Hematopoietic multipotent progenitor cell treated with erythropoietin and hydrocortisone succinate and interleukin-3 and kit ligand, for 4 days (in vitro differentiated cells): ENCODE measurements at regions not wholly inside any gene's neighbourhood (a gene's known extent, or its start where the extent isn't known, plus 50 kb on each side); places are given as distances from the start of the nearest gene placed in this dataset.
"Not testable (repeated sequence)": the region's sequence is repeated elsewhere in the genome, so short reads cannot be mapped to it uniquely, and the experiment has no call there.

Experiments used
- DNase-seq: peaks from one replicate; pipeline ENCODE4 v3.0.0-alpha.2; 2015

DNA sequence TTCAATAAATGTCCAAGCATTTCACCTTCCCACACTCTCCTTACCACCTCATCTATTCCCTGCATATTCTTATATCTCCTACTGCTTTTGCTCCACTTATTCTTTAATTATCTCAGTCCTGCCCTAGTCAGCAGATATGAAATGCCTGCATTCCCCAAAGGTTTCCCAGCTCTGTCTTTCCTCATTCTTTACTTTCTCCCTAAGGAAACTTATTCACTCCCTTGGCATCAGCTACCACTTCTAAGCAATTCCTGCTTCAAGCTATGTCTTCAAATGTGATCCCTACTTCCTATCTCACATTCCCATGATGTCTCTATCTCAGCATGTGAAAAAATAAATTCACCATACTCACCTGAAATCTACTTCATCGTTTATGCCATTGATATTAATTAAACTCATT is 111.8 kb downstream of the CAPZA3 start:
- DNase-seq, result no peak

- DNase-seq, result no peak
These were observed 112.8 kb downstream of the CAPZA3 start for GRCh38 chr12:18850752-18851151.

DNA sequence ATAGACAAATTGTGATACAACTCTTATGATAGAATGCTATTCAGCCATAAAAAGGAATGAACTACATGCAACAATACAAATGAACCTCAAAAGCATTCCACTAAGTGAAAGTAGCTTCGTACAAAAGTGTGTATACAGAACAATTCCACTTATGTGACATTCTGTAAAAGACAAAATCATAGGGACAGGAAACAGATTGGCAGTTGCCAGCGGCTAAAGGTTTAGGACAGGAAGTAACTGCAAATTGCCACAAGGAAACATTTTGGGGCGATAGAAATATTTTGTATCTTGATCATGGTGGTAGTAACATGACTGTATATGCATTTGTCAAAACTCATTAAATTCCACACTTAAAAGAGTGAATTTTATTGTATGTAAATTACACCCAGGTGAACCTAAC is 113.4 kb downstream of the CAPZA3 start:
- peak; percentile 59 for DNase-seq

- DNase-seq, result no peak
These were observed 115.8 kb downstream of the CAPZA3 start for GRCh38 chr12:18853570-18854366.

- DNase-seq, result no peak
These were observed 119.7 kb downstream of the CAPZA3 start for GRCh38 chr12:18857656-18858055.

DNA sequence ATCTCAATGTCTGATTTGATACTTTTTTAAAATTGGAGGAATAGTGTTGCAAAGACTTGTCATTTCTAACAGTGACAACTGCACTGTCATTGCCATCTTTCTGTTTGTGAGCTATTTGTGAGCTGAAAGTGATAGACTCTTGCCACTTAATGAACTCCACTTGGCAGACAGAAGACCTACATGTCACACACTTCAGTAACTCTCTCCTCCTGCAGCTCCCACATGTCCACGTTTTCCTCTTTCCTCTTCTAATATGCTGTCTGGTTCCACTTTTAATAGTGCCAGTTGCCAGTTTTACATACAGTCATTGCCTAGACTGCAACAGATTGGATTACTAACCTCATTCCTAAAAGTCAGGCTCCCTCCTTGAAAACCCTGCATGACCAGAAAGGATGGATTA is 121.5 kb downstream of the CAPZA3 start:
- no peak for DNase-seq

DNA sequence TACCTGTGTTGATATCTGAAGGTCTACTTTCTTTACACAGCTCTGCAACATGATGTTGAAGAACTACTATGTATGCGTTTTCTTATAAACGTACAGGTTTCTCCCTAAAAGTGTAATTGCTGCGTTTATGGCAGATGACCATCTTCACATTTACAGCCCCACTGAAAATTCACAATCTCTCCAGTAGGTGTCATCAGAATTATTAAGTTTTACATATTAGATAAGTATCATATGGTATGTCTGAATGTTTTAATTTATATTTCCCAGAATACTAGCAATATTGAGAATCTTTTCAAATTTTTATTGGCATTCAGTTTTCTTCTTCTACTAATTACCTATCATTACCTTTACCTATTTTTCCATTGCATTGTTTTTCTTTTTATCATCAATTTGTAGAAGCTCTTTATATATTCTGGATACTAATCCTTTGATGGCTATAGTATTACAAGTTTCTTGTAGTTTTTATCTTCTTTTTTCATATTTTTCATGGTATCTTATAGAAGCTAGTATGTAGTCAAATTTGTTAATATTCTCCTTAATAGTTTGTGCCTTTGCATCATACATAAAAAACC is 123.5 kb downstream of the CAPZA3 start:
- DNase-seq, result peak; percentile 70

GRCh38 chr12:18863769-18864500 is 126.0 kb downstream of the CAPZA3 start:
- no peak for DNase-seq

GRCh38 chr12:18864900-18865561 is 127.1 kb downstream of the CAPZA3 start:
- DNase-seq, result no peak

GRCh38 chr12:18868717-18869116 is 130.8 kb downstream of the CAPZA3 start:
- peak; percentile 30 for DNase-seq

DNA sequence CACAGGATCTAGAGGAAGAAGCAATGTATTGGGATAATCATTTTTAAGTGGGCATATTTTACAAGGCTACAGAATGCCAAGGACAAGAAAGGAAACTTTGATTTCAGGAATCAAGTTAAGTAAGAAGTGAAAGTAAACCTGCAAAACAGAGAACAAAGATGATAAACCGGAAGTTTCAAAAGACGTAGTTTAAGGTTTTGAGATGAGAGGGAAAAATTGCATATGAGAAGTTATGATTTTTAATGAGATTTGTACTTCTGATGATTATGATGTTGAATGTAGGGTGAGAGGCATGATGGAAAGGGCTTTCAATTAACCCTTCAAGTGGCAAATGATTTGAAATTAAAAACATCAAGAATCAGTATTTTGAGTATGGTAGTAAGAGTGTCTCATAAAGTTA is 134.9 kb downstream of the CAPZA3 start:
- DNase-seq, result no peak

- no peak for DNase-seq
These were observed 140.8 kb downstream of the CAPZA3 start for GRCh38 chr12:18878676-18879180.

DNA sequence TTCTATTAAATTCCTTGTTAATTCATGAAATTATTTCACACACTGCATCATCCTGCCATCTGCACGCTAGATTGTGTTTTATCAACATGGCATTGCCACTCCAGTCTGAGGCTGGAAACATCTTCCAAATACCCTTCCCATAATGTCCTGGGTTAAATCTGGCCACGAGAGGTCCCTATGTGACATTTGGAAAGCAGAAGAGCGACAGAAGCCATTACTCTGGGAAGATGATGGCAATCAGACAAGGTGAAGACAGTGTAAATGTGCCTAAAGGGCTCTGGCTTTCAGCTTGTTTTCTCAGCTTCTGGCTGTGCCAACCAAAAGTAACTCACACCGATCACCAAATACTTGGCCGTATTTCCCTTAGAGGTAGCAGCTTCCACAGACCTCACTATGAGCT is 144.8 kb downstream of the CAPZA3 start:
- no peak for DNase-seq

GRCh38 chr12:18886962-18887361 is 149.0 kb downstream of the CAPZA3 start:
- DNase-seq, result peak; percentile 38

- DNase-seq, result no peak
These were observed 149.4 kb downstream of the CAPZA3 start for GRCh38 chr12:18887368-18887767.

GRCh38 chr12:18888047-18888446 is 150.1 kb downstream of the CAPZA3 start:
- no peak for DNase-seq

DNA sequence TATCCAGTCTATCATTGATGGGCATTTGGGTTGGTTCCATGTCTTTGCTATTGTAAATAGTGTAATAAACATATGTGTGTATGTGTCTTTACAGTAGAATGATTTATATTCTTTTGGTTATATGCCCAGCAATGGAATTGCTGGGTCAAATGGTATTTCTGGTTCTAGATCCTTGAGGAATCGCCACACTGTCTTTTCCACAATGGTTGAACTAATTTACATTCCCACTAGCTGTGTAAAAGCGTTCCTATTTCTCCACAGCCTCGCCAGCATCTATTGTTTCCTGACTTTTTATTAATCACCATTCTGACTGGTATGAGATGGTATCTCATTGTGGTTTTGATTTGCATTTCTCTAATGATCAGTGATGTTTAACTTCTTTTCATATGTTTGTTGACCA is 152.7 kb downstream of the CAPZA3 start:
- DNase-seq, result not testable (repeated sequence)

GRCh38 chr12:18895540-18895939 is 157.6 kb downstream of the CAPZA3 start:
- no peak for DNase-seq

DNA sequence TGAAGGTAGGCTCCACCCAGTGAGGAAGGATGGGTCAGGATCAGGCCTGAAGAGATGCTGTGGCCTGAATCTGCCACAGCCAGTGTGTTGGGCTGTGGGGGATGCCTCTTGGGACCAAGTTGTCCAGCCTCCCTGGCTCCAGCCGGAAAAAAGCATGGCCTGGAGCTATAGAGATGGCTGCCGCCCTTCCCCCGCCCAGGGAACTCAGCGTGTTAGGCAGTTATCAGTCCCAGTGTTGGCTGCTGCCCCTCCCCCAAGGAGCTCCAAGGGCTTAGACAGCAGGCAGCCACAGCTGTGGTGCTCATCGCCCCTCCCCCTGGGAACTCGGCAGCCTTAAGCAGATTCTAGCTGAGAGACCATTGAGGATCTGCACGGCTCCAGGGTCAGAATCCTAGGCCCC is 158.0 kb downstream of the CAPZA3 start:
- peak; percentile 9 for DNase-seq

DNA sequence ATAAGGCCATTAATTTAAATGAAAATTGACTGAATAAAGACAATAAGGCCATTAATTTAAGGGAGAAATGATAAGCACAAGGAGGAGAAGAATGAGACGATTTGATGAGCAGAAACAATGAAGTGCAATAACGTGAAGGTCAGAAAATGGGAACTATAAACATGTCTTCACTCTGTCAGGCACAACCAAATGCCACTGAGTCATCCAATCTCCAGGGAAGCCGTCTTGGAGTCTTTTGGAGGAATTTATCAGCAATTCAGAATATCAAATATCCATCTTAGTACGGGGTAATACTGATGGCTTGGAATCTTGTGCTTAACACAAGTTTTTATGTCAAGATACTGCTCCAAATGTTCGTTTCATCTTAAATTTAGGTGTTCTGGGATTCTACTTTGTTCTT is 159.9 kb downstream of the CAPZA3 start:
- no peak for DNase-seq

- DNase-seq, result no peak
These were observed 160.6 kb downstream of the CAPZA3 start for GRCh38 chr12:18898470-18898869.

GRCh38 chr12:18899162-18899561 is 161.2 kb downstream of the CAPZA3 start:
- no peak for DNase-seq

GRCh38 chr12:18899678-18900317 is 161.9 kb downstream of the CAPZA3 start:
- DNase-seq, result no peak
